Suprapubic skin (tissue), 3 donors: ENCODE measurements at regions not wholly inside any gene's neighbourhood (a gene's known extent, or its start where the extent isn't known, plus 50 kb on each side); places are given as distances from the start of the nearest gene placed in this dataset.

Experiments
- POLR2A ChIP-seq, 2 donors: fragments of 450-650 bp; IDR thresholded peaks; one replicate each; pipeline ENCODE4 v1.6.1; 2017; ENCODE audit warnings: antibody characterized with exemption in 2 of 2, mild to moderate bottlenecking in 2 of 2, moderate library complexity in 2 of 2
- TF ChIP-seq, protein P1 (sequence below), 2 donors: fragments of 200-600 bp in 1 of 2; fragments of 450-650 bp in 1 of 2; sonication (generic) in 1 of 2; IDR thresholded peaks; one replicate each; pipeline ENCODE4 v1.5.1; 2016 to 2019; ENCODE audit warnings: antibody characterized with exemption in 2 of 2, mild to moderate bottlenecking in 1 of 2, moderate library complexity in 1 of 2

DNA sequence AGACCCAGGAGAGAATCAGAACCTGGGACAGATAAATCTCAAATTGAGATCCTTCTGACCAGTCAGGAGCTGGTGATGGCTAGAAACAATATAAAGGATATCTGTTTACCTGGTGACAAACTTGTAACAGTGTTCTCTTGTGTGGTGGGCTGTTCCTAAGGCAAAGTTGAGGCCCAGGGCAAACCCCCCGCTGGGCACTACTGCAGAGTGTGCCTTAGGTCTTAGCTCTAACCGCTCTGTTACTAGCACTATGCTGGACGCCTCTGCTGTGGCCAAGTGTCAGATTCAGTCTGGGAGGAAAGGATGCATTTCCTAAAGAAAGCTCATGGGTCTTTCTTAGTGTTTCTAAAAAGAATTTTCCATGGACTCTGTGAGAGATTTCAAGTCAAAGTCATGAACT, 146.5 kb upstream of the MEIS2 start:
- TF ChIP-seq POLR2A (IDR thresholded peaks at IDR 0.05), result no peak
- TF ChIP-seq, protein P1, sequence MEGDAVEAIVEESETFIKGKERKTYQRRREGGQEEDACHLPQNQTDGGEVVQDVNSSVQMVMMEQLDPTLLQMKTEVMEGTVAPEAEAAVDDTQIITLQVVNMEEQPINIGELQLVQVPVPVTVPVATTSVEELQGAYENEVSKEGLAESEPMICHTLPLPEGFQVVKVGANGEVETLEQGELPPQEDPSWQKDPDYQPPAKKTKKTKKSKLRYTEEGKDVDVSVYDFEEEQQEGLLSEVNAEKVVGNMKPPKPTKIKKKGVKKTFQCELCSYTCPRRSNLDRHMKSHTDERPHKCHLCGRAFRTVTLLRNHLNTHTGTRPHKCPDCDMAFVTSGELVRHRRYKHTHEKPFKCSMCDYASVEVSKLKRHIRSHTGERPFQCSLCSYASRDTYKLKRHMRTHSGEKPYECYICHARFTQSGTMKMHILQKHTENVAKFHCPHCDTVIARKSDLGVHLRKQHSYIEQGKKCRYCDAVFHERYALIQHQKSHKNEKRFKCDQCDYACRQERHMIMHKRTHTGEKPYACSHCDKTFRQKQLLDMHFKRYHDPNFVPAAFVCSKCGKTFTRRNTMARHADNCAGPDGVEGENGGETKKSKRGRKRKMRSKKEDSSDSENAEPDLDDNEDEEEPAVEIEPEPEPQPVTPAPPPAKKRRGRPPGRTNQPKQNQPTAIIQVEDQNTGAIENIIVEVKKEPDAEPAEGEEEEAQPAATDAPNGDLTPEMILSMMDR (IDR thresholded peaks at IDR 0.05), result no peak
